RPMI7951 (cell line): ENCODE measurements at regions not wholly inside any gene's neighbourhood (a gene's known extent, or its start where the extent isn't known, plus 50 kb on each side); places are given as distances from the start of the nearest gene placed in this dataset.
"Not testable (repeated sequence)": the region's sequence is repeated elsewhere in the genome, so short reads cannot be mapped to it uniquely, and the experiment has no call there.

Source experiments
- DNase-seq: peaks from one replicate; pipeline ENCODE4 v3.0.0-alpha.2; 2012; ENCODE audit warnings: low read depth

DNA sequence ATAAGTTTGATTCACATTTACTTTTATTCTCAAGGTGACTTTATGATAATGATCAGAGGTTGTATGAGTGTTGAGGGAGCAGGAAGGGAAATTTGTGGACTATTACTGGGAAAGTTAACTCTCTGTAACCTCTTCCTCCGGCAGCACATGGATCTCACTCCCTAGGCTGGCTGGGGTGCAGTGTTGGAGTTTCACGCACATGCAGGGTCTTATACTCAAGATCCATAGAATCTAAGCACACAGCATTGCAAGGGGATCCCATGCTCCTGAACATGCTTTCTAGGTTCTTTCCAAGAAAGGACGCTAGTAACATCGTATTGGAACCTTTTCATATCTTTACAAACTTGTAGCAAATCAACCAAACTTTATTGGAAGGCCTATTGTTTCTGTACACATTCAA is 757.6 kb upstream of the TPTE start:
- DNase-seq, result no peak

DNA sequence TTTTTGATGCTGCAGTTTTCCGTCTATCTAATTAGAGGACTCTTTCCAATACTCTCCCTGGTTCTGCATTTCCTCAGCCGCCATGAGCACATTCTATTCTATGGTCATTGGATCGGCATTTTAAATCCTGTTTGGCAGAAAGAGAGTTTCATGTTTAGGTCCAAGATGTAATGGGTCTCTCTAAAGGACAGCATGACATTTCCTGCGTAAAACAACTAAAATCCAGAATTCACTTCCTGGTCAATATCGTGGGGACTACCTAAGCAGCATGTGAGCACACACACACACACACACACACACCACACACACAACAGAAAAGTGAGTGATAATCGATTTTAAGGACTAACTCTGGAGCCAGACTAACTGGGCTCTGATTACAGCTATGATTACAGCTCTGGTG is 757.1 kb upstream of the TPTE start:
- not testable (repeated sequence) for DNase-seq

DNA sequence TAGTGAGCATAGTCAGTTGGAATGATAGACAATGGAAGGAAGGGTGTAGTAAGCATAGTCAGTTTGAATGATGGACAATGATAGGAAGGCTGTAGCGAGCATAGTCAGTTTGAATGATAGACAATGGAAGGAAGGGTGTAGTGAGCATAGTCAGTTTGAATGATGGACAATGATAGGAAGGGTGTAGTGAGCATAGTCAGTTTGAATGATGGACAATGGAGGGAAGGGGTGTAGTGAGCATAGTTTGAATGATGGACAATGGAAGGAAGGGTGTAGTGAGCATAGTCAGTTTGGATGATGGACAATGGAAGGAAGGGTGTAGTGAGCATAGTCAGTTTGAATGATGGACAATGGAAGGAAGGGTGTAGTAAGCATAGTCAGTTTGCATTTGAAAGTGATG is 755.8 kb upstream of the TPTE start:
- DNase-seq, result not testable (repeated sequence)

DNA sequence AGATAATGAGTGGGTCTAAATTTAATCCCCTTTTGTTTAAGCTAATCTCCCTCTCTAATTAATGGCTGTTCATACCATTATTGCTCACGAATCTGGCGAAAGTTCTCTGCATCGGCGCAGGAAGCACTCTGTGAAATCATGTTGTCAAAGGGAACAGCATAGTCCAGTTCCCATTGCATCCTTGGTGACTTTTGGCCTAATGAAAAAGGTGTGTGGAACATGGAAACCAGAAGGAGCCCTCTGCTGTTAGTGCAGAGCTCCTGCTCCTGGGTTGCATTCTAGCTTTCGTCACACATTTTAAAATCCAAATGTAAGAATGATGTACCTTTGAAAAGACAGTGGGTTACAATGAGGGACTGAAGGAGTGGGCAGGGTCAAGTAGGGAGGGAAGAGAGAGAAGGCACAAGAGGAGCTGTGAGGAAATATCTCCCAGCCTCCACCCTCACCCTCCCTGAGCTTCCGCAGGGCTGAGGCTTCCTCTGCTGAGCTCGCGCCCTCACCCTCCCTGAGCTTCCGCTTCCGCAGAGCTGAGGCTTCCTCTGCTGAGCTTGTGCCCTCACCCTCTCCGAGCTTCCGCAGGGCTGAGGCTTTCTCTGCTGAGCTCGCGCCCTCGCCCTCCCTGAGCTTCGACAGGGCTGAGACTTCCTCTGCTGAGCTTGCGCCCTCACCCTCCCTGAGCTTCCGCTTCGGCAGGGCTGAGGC is 754.3 kb upstream of the TPTE start:
- DNase-seq, result not testable (repeated sequence)

DNA sequence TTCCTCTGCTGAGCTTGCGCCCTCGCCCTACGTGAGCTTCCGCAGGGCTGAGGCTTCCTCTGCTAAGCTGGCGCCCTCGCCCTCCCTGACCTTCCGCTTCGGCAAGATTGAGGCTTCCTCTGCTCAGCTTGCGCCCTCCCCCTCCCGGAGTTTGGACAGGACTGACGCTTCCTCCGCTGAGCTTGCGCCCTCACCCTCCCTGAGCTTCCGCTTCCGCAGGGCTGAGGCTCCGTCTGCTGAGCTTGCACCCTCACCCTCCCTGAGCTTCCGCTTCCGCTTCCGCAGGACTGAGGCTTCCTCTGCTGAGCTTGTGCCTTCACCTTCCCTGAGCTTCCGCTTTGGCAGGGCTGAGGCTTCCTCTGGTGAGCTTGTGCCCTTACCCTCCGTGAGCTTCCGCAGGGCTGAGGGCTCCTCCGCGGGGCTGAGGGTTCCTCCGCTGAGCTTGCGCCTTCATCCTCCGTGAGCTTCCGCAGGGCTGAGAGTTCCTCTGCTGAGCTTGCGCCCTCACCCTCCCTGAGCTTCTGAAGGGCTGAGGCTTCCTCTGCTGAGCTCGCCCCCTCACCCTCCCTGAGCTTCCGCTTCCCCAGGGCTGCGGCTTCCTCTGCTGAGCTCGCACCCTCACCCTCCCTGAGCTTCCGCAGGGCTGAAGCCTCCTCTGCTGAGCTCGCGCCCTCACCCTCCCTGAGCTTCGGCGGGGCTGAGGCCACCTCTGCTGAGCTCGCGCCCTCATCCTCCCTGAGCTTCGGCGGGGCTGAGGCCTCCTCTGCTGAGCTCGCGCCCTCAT is 753.6 kb upstream of the TPTE start:
- no peak for DNase-seq

DNA sequence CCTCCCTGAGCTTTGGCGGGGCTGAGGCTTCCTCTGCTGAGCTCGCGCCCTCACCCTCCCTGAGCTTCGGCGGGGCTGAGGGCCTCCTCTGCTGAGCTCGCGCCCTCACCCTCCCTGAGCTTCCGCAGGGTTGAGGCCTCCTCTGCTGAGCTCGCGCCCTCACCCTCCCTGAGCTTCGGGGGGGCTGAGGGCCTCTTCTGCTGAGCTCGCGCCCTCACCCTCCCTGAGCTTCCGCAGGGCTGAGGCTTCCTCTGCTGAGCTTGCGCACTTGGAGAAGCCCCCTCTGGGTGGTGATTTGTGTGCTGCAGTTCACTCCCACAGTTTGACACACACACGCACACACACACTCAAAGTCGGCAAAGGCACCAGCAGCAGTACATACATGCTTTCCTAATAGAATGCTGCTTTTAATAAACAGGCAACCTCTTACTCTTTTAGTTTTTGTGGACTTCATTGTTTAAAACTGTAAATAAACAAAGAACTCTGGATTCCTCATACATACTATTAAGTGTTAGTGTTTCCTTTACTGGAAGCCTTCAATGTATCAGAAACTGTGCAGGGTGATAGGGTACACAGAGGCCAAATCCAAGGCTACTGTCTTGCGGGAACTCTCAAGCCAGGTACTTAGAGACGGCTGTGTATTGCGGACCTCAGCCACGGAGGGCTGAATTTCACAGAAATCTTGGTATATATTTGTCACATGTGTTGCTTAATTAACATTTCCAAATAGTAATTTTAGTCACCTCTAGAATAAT is 752.8 kb upstream of the TPTE start:
- DNase-seq, result not testable (repeated sequence)

DNA sequence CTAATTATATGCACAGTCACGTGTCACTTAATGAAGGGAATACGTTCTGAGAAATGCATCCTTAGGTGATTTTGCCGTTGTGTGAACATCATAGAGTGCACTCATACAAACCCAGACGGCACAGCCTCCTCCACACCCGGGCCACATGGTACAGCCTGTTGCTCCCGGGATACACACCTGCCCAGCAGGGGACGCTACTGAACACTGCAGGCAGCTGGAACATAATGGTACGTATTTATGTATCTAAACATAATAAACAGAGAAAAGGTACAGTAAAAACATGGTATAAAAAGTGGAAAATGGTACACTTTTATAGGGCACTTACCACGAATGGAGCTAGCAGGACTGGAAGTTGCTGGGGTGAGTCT is 752.3 kb upstream of the TPTE start:
- not testable (repeated sequence) for DNase-seq

DNA sequence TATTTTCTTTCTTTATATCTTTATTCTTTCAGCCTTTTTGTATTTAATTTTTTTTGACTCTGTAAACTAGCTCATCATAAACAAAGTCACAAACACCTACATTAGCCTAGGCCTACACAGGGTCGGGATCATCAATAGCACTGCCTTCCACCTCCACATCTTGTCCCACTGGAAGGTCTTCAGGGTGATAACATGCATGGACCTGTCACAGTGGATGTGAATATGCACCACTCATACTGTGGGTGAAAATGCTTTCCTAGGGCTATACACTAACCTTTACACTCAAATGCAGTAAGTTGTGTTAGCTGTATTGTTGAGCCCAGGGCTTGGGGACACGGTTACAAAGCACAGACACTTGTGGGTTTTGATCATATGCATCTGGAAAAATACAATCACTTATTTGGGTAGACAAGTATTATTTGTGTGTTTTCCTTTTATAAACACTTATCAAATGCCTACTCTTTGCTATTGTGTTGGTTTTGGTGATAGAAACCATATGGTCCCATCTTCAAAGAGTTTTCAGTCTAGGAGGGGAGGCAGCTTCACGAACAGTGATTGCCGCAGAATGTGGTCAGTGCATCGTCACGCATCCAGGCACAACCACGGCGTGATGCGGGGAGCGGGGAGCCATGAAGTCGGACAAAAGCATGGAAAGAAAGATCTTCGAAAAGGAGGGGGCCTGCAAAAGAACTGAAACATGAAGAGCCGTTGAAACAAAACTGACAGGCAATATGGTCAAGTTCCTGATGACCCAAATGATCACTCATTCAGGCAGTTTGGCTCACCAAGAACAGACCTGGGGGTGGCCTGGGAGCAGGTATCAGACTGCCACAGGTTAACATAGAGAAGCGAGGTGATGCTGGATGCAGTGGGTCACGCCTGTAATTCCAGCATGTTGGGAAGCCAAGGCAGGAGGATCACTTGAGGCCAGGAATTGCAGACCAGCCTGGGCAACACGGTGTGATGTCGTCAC is 751.4 kb upstream of the TPTE start:
- not testable (repeated sequence) for DNase-seq

DNA sequence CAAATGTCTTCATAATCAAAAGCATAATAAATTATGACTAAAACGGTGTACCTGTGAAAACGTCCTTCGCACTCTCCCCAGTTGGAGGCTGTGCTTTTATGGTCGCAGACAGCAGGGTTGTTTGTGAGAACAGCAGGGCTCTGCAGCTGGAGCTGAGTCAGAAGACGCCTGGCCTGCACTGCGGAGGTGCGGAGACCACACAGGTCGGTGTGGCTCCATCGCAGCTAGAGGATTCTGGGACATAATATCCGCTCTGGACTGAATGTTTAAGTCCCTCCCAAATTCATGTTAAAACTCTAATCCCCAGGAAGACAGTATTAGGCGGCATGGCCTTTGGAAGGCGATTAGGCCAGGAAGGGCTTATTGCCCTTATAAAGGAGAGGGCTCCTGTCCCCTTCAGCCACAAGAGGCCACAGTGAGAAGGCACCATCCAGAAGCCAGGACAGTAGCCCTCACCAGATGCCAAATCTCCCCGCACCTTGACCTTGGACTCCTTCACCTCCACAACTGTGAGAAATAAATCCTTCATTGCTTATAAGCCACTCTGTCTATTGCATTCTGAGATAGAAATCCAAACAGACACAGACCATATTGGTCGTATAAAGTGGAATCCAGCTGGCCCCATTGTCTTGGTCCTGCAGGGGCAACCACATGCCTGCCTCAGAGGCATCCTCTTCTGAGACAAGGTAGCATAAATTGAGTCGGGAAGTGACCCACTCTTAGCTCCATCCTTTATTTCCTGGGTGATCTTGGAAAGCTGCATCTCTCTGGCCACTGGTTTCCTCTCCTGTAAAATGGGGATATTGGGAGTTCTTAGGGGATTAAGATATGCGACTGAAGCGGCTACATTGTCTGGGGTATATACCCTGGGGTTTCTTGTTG is 749.7 kb upstream of the TPTE start:
- DNase-seq, result not testable (repeated sequence)

DNA sequence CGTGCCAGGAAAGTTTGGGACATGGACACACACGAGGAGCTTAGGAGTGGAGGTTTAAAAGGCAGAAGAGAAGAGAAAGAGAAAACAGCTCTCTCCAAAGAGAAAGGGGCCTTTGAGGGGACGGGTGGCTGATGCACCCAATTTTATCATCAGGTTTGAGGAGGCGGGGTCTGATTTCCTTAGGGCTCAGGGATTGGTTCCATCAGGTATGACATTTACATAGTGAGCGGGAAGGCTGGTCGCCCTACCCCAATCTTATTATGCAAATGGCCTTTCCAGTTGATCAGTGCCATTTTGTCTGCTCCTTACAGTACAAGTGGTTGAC is 749.1 kb upstream of the TPTE start:
- DNase-seq, result no peak

DNA sequence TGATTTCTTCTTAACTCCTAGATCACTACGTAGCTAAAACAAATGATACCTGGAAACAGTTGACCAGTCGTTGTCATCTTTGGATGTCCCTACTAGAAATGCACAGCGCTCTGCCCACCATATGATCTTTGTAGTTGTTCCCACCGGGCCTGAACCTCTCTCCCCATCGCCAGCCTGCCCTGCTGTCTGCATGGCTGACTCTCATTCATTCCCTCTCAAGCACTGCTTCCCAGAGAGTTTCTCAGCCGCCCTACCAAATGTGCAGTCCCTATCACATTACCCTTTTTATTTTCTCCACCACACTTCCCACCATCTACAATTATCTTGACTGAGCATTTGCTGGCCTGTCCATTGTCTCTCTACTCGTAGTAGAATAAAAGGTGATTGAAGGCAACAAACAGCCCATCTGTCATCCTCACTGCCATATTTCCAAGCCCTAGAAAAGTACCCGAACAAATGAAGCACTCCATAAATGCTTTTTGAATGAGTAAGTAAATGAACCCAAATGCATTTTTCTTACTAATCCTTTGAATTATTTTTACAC is 748.4 kb upstream of the TPTE start:
- not testable (repeated sequence) for DNase-seq

DNA sequence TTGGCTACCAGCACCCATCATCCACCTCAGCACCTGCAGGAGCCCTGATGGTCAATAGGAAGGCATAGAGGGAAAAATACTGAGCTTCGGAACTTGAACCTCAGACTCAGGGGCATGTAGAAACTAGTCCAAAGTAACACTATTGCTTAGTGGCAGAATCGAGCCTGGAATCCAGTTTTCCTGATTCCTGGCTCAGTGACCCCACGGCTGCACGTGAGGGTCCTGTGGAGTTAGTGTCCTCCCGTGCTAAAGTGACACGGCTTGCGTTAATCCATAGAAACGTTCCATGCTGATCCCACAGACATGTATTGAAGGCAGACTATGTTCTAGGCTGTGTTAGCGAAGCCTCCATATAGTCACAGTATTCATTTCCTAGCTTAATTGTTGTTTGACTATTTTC is 747.0 kb upstream of the TPTE start:
- DNase-seq, result no peak

DNA sequence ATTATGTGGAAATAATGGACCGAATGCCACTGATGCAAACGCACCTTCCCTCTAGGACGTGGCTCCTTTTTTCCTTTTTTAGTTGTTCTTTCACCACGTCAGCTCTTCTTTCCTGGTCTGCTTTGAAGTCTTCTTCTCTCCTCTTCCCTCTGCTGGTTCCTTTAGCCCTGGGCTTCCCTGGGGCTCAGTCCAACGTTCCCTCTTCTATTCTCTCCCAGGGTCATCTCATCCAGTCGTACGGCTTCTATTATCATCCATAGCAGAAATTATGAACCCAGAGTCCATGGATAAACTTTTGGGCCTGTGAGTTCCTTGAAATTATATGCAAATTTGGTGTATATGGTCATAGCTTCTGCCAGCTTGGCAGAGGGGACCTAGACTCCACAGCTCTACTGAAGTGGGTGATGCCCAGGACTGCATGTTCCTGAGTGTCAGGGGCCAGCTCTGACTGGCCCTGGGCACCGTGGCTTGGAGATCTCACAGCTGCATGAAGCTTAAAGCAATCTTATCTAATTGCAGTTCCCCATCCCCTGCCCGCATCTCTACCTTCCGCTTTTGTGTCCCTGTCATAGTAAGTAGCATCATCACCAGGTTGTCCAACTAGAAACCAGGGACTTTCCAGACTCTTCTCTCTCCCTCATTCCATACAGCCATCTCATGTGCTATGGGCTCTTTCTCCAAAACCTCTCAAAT is 746.3 kb upstream of the TPTE start:
- not testable (repeated sequence) for DNase-seq

DNA sequence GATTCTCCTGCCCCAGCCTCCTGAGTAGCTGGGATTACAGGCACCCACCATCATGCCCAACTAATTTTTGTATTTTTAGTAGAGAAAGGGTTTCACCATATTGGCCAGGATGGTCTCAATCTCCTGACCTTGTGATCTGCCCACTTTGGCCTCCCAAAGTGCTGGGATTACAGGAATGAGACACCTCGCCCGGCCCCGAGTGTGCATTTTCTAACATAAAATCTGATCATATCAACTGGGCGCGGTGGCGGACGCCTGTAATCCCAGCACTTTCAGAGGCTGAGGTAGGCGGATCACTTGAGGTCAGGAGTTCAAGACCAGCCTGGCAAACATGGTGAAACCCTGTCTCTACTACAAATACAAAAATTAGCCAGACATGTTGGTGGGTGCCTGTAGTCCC is 745.5 kb upstream of the TPTE start:
- DNase-seq, result not testable (repeated sequence)

DNA sequence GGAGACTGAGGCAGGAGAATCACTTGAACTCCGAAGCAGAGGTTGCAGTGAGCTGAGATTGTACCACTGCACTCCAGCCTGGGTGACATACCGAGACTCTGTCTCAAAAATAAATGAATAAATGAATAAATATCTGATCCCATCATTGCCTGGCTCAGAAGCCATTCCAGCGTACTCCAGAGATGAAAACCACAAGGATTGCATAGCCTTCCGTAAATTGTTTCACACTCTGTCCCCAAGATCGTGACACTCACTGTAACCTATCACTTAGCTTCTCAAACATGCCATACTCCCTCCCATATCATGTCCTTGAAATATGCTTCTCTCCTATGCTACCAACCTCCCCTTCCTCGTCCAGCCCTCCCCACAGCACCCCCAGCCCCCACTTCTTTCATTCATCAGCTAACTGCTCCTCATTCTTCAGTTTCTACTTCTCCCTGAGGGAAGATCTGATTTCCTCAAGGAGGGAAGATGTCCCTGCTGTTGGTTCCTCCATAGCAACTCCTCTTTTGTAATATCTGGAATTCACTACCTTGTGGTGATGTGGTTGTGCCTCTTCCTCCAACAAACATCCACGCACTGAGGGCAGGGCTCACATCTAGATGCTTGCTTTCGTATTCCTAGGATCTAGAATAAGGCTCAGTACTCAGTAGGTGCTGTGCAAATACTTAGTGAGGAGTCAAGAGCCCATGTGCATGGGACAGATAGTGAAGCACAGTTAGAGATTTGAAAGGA is 744.9 kb upstream of the TPTE start:
- not testable (repeated sequence) for DNase-seq

DNA sequence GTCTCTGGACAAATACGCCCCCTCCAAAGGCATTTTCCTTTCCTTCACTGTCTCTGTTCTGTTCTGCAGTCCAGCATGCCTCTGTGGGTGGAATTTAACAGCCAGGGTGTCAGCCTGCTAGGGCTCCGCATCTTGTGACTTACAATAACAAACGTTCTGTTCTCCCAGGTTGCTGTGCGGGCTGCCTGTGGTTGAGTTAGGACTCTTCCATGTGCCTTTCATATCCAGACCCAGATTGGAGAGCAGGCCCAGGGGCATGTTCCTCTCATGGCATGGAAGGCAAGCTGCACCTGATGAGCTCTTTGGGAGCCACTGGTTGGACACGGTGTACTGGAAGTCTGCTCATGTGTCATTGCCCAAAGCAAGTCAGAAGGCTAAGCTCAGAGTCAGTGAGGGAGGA is 742.8 kb upstream of the TPTE start:
- DNase-seq, result not testable (repeated sequence)

DNA sequence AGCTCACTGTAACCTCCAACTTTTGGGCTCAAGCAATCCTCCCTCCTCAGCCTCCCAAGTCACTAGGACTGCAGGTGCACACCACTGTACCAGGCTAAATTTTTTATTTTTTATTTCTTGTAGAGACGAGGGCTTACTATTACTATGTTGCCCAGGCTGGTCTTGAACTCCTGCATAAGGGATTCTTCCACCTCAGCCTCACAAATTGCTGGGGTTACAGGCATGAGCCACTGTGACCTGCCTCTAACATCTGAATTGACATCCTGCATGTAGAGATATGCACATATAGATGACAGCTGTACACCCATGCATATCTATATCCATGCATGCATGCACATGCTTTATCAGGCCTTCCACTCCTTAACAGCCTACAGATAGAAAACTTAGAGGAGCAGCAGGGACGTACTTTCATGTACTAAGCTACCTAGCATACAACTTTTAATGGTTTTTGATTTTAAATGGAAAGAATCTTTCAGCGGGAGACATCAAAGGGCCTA is 740.9 kb upstream of the TPTE start:
- no peak for DNase-seq

DNA sequence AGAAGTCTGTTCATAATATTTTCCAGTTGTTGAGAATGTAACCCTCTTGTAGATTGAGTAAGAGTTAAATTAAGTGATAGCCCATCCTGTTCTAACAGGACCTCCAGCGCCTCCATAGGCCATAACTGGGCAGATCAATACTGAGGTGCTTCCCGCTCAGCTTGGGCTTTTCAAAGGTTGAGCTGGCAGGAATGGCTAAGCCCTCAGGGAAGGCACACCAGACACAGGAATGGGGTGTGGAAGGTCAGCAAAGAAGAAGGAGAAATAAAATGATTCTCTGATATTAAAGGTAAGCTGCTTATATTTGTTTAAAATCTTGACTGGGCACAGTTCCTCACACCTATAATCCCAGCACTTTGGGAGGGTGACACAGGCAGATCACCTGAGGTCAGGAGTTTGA is 737.8 kb upstream of the TPTE start:
- not testable (repeated sequence) for DNase-seq

DNA sequence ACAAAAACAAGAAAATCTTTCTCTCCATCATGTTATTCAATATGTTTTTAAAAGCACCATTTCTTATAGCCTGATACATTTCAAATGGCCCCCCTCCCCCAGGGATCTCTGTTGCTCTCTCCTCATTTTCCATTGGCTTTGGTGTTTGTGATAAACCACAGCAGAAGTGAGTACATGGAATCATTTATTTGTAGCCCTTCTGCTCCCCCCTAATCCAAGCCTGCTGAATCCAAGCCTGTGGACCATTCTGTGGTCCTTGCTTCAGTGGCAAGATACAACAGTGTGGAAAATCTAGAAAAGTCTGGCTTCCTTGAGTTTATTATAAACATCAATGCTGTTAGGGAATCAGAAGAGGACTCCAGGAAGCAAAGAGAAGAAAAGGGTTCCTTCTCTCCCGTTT is 737.2 kb upstream of the TPTE start:
- not testable (repeated sequence) for DNase-seq
